SU-DHL-6 (cell line): ENCODE measurements at regions not wholly inside any gene's neighbourhood (a gene's known extent, or its start where the extent isn't known, plus 50 kb on each side); places are given as distances from the start of the nearest gene placed in this dataset.

Source experiments
- CTCF ChIP-seq: fragments of 200-600 bp; sonication (generic); IDR thresholded peaks from one replicate; pipeline ENCODE4 v1.5.1; 2017; ENCODE audit warnings: antibody characterized with exemption, mild to moderate bottlenecking, low read length, moderate library complexity; ENCODE audit not compliant: insufficient read depth, poor library complexity, severe bottlenecking
- EZH2phosphoT487 ChIP-seq: fragments of 200-600 bp; sonication (generic), shearing (Covaris generic); conservative IDR thresholded peaks from 2 replicates; pipeline ENCODE4 v1.6.1; 2018; ENCODE audit warnings: mild to moderate bottlenecking, antibody characterized with exemption, low read length, moderate library complexity, mixed read lengths

GRCh38 chr16:65201511-65201910 is 79.6 kb upstream of the CDH11 start:
- TF ChIP-seq CTCF = no peak
- no peak for TF ChIP-seq EZH2phosphoT487
